Ectodermal cell (in vitro differentiated cells): ENCODE measurements at regions not wholly inside any gene's neighbourhood (a gene's known extent, or its start where the extent isn't known, plus 50 kb on each side); places are given as distances from the start of the nearest gene placed in this dataset.
"Not testable (repeated sequence)": the region's sequence is repeated elsewhere in the genome, so short reads cannot be mapped to it uniquely, and the experiment has no call there.

Experiments used
- H3K27ac ChIP-seq: 2 replicates; pipeline ENCODE4 v1.7.0; 2013; ENCODE audit warnings: mild to moderate bottlenecking, low read depth, low read length; ENCODE audit not compliant: insufficient read depth, poor library complexity, severe bottlenecking
- H3K27me3 ChIP-seq: 2 replicates; pipeline ENCODE4 v1.7.0; 2013; ENCODE audit warnings: mild to moderate bottlenecking, low read length; ENCODE audit not compliant: insufficient read depth, control insufficient read depth, poor library complexity, severe bottlenecking
- H3K36me3 ChIP-seq: one replicate; pipeline ENCODE4 v1.7.0; 2013; ENCODE audit warnings: low read length; ENCODE audit not compliant: control insufficient read depth, insufficient read depth
- H3K4me1 ChIP-seq: one replicate; pipeline ENCODE4 v1.7.0; 2013; ENCODE audit warnings: low read length; ENCODE audit not compliant: control insufficient read depth, insufficient read depth
- H3K4me3 ChIP-seq: 2 replicates; pipeline ENCODE4 v1.7.0; 2013; ENCODE audit warnings: low read depth, low read length, control low read depth; ENCODE audit not compliant: insufficient read depth
- H3K9me3 ChIP-seq: 2 replicates; pipeline ENCODE4 v1.7.0; 2013; ENCODE audit warnings: mild to moderate bottlenecking, low read length, moderate library complexity; ENCODE audit not compliant: control insufficient read depth
- WGBS, 2 experiments: methylation state at CpG; one replicate each; pipeline ENCODE4 v1.1.7; 2013; ENCODE audit warnings: missing lambda C conversion rate in 2 of 2; 5-methylcytosine and 5-hydroxymethylcytosine counted together

- Histone ChIP-seq H3K4me3 (no peak overlapping the region), H3K4me1 (no peaks in the 10 kb centered on the region), H3K27ac (no peak overlapping the region), H3K27me3 (no peaks in the 10 kb centered on the region), H3K9me3 (no peaks in the 10 kb centered on the region), H3K36me3 (no peaks in the 10 kb centered on the region)
- WGBS, 2 experiments, result 93% methylated on average over 22 of the region's 22 CpGs
These were observed 114.2 kb downstream of the RTP5 start for GRCh38 chr2:241983571-241984270.

- Histone ChIP-seq H3K4me3 (no peak overlapping the region), H3K9me3 (no peaks in the 10 kb centered on the region), H3K36me3 (no peaks in the 10 kb centered on the region), H3K27ac (no peak overlapping the region), H3K27me3 (no peaks in the 10 kb centered on the region), H3K4me1 (no peaks in the 10 kb centered on the region)
- 90 to 92% methylated on average over 12 of the region's 12 CpGs for WGBS, 2 experiments
These were observed 114.7 kb downstream of the RTP5 start for GRCh38 chr2:241984271-241984655.

- Histone ChIP-seq H3K27ac (no peak overlapping the region), H3K4me3 (no peak overlapping the region), H3K36me3 (no peaks in the 10 kb centered on the region), H3K9me3 (no peaks in the 10 kb centered on the region), H3K4me1 (no peaks in the 10 kb centered on the region), H3K27me3 (no peaks in the 10 kb centered on the region)
- 91 to 95% methylated on average over 6 of the region's 6 CpGs for WGBS, 2 experiments
These were observed 115.1 kb downstream of the RTP5 start for GRCh38 chr2:241984658-241985057.

- H3K4me1 ChIP-seq, H3K9me3 ChIP-seq, H3K36me3 ChIP-seq, H3K27me3 ChIP-seq, H3K4me3 ChIP-seq, H3K27ac ChIP-seq: not testable (repeated sequence)
- 86 to 87% methylated on average over 46 of the region's 46 CpGs for WGBS, 2 experiments
These were observed 115.8 kb downstream of the RTP5 start for GRCh38 chr2:241985161-241985985.

- Histone ChIP-seq H3K27me3 (no peaks in the 10 kb centered on the region), H3K36me3 (no peaks in the 10 kb centered on the region), H3K9me3 (no peaks in the 10 kb centered on the region), H3K4me3 (no peak overlapping the region), H3K4me1 (no peaks in the 10 kb centered on the region), H3K27ac (no peak overlapping the region)
- 94 to 97% methylated on average over 5 of the region's 5 CpGs for WGBS, 2 experiments
These were observed 116.4 kb downstream of the RTP5 start for GRCh38 chr2:241985986-241986329.

- 83 to 84% methylated on average over 43 of the region's 43 CpGs for WGBS, 2 experiments
- no peaks in the 10 kb centered on the region for H3K4me1 ChIP-seq
- H3K9me3 ChIP-seq, result no peaks in the 10 kb centered on the region
- H3K4me3 ChIP-seq, result no peak overlapping the region
- no peaks in the 10 kb centered on the region for H3K27me3 ChIP-seq
- no peaks in the 10 kb centered on the region for H3K36me3 ChIP-seq
- H3K27ac ChIP-seq, result no peak overlapping the region
These were observed 117.5 kb downstream of the RTP5 start for GRCh38 chr2:241986836-241987641.

GRCh38 chr2:241987726-241988125, 118.2 kb downstream of the RTP5 start:
- Histone ChIP-seq H3K4me3 (no peak overlapping the region), H3K27me3 (no peaks in the 10 kb centered on the region), H3K9me3 (no peaks in the 10 kb centered on the region), H3K4me1 (no peaks in the 10 kb centered on the region), H3K27ac (no peak overlapping the region), H3K36me3 (no peaks in the 10 kb centered on the region)
- 90% methylated on average over 24 of the region's 24 CpGs for WGBS, 2 experiments

- 89% methylated on average over 11 of the region's 11 CpGs for WGBS, 2 experiments
- H3K9me3 ChIP-seq, result no peaks in the 10 kb centered on the region
- no peaks in the 10 kb centered on the region for H3K36me3 ChIP-seq
- H3K27me3 ChIP-seq, result no peaks in the 10 kb centered on the region
- H3K27ac ChIP-seq, result no peak overlapping the region
- H3K4me1 ChIP-seq, result no peaks in the 10 kb centered on the region
- no peak overlapping the region for H3K4me3 ChIP-seq
These were observed 118.6 kb downstream of the RTP5 start for GRCh38 chr2:241988146-241988545.

- Histone ChIP-seq H3K9me3 (no peaks in the 10 kb centered on the region), H3K4me1 (no peaks in the 10 kb centered on the region), H3K27ac (no peak overlapping the region), H3K27me3 (no peaks in the 10 kb centered on the region), H3K4me3 (no peak overlapping the region), H3K36me3 (no peaks in the 10 kb centered on the region)
- WGBS, 2 experiments, result 87 to 88% methylated on average over 7 of the region's 7 CpGs
These were observed 119.5 kb downstream of the RTP5 start for GRCh38 chr2:241989074-241989473.

- 90 to 95% methylated on average over 2 of the region's 2 CpGs for WGBS, 2 experiments
- H3K36me3 ChIP-seq, result no peaks in the 10 kb centered on the region
- H3K27ac ChIP-seq, result no peak overlapping the region
- no peaks in the 10 kb centered on the region for H3K9me3 ChIP-seq
- no peaks in the 10 kb centered on the region for H3K4me1 ChIP-seq
- H3K4me3 ChIP-seq, result no peak overlapping the region
- H3K27me3 ChIP-seq, result no peaks in the 10 kb centered on the region
These were observed 120.9 kb downstream of the RTP5 start for GRCh38 chr2:241990466-241990865.
